ENCODE measurements at regions not wholly inside any gene's neighbourhood (a gene's known extent, or its start where the extent isn't known, plus 50 kb on each side); places are given as distances from the start of the nearest gene placed in this dataset.
"Not testable (repeated sequence)": the region's sequence is repeated elsewhere in the genome, so short reads cannot be mapped to it uniquely, and the experiment has no call there.

GRCh38 chr2:64888591-64889309 is 100.4 kb upstream of the SLC1A4 start:
- no peak for DNase-seq

DNA sequence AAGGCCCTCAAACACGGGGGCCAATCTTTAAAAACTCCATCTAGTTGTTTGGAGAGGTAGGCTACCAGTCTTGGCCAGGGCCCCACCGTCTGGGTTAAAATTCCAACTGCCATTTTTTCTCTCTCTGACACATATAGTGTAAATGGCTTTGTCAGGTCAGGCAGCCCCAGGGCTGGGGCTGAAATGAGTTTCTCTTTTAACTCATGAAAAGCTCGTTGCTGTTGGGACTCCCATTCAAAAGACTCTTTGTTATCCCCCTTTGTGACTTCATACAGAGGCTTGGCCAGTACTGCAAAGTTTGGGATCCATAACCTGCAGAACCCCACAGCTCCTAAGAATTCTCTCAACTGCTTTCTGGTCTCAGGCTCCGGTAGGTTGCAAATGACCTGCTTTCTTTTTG is 99.4 kb upstream of the SLC1A4 start:
- no peak for DNase-seq

- DNase-seq = not testable (repeated sequence)
These were observed 92.6 kb upstream of the SLC1A4 start for GRCh38 chr2:64896572-64896971.

- no peak for DNase-seq
These were observed 89.9 kb upstream of the SLC1A4 start for GRCh38 chr2:64899081-64899865.

DNA sequence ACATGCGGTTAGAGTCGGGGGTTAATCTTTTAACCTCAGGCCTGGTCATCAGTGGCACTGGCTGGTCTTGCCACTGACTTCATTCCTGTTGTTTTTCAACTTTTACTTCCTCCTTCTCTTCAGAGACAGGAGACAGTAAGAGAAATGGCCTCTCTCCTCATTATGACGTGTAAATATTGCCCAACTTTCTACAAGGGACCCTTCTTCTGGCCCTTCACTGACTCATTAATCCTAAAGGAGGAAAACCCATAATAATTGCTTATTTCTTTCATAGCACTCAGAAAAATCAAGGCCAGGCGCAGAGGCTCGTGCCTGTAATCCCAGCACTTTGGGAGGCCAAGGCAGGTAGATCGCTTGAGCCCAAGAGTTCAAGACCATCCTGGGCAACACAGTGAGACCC is 89.3 kb upstream of the SLC1A4 start:
- DNase-seq = not testable (repeated sequence)

GRCh38 chr2:64904413-64905329 is 84.5 kb upstream of the SLC1A4 start:
- no peak for DNase-seq

- DNase-seq = no peak
These were observed 83.7 kb upstream of the SLC1A4 start for GRCh38 chr2:64905338-64906024.

- no peak for DNase-seq
These were observed 82.2 kb upstream of the SLC1A4 start for GRCh38 chr2:64906853-64907536.

- no peak for DNase-seq
These were observed 80.8 kb upstream of the SLC1A4 start for GRCh38 chr2:64908406-64908805.

GRCh38 chr2:64910523-64910922 is 78.7 kb upstream of the SLC1A4 start:
- DNase-seq = no peak

GRCh38 chr2:64910972-64911433 is 78.2 kb upstream of the SLC1A4 start:
- DNase-seq = no peak

DNA sequence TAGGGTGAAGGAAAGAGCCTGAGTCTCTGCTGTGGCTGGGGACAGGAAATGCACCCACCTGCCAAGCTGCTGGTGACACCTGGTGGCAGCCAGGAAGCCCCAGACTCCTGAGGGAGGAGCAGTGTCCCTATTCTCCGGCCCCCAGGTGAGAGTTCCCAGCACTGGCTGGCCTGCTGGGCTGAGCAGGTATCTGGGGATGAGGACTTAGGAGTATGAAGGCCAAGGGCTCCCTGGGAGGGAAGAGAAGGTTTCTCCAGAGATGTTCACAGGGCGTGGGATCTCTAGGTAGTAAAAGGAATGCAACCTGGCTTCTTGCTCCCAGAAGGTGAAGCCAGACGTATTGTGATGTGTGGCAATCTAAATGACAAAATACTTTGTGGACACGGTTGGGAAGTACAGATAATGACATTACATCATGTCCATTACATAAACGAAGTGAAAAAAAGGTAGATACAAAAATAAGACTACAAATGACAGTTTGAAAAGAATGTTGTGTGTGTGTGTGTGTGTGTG is 75.8 kb upstream of the SLC1A4 start:
- no peak for DNase-seq

DNA sequence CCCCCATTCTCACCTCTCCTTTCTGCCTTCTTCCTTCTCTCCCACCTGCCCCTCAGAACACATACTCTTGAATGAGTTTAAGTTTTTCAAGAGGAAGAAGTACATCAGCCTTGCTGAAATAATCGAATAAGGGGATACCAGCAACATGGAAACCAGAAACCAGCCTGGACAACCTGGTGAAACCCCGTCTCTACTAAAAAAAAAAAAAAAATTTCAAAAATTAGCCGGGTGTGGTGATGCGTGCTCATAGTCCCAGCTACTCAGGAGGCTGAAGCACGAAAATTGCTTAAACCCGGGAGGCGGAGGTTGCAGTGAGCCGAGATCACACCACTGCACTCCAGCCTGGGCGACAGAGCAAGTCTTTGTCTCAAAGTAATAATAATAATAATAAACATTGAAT is 75.0 kb upstream of the SLC1A4 start:
- DNase-seq = no peak

- no peak for DNase-seq
These were observed 74.3 kb upstream of the SLC1A4 start for GRCh38 chr2:64914735-64915509.

DNA sequence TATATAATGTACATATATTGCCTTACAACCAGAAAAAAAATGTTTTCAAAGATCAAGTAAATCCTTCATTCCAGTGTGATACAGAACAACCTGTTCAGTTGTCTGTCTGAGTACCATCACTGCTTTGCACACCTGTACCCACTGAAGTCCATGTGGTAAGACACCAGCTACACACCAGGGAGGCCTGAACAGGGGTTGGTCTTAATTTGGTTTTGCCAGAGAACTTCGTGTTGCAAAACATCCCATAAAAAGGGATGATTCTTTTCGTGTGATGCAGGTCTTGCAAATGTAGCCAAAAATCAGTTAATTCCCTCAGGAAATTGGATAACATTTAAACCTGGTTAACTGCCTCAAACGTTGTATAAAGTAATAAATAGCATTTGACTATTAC is 73.7 kb upstream of the SLC1A4 start:
- no peak for DNase-seq

DNA sequence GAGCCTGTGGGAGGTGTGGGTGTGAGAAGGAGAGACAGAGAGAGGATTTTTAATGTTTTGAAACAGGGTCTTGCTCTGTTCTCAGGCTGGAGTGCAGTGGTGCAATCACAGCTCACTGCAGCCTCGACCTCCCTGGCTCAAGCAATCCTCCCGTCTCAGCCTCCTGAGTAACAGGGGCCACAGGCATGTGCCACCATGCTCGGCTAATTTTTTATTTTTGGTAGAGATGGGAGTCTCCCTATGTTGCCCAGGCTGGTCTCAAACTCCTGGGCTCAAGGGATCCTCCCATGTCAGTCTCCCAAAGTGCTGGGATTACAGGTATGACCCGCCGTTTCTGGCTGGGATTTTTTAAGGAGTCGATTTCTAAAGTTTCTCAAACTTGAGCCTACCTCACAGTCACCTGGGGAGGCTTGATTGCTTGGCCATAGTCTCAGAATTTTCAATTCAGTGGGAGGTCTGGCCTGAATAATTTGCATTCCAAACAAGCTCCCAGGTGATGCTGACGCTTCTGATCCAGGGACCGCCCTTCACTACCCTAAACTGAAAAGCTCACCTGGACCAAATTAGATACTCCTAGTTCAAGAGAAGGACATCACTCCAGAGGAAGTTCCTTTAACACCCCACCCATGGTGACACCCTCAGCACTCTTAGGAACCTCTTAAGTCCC is 70.8 kb upstream of the SLC1A4 start:
- DNase-seq = no peak

DNA sequence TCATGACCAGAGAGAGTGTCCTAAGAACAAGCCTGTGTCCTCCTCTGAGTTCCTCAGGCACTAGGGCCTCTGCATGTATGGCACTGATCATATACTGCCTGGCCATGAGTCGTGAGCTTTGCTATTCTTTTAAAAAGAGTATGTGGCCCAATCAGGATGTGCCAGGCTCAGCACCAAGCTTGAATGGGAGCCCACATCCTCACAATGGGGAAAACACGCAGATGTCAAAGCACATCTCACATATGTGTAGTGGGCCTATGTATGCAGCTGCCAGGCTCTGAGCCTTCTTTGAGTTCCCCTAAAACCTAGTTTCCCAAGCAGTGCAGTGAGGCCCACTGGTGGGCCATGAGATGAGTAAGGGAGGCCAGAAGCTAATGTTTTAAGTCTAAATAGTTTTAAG is 69.9 kb upstream of the SLC1A4 start:
- no peak for DNase-seq

- peak; percentile 30 for DNase-seq
These were observed 66.5 kb upstream of the SLC1A4 start for GRCh38 chr2:64922482-64923384.

DNA sequence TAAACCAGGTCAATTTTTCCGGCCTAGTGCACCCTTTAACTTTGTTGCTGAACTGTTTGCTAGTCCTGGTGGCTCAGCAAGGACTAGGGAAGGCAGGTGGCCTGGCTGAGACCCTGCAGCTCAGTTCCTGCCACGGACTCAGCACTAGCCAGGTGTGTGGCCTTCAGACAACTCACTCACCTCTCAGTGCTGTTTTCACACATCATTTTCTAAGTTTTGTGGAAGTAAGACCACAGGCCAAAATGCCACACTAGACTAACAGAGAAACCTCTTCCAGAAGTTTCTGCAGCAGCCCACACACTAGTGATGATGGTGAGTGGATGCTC is 65.9 kb upstream of the SLC1A4 start:
- peak; percentile 18 for DNase-seq
